ENCODE measurements at regions not wholly inside any gene's neighbourhood (a gene's known extent, or its start where the extent isn't known, plus 50 kb on each side); places are given as distances from the start of the nearest gene placed in this dataset.

DNA sequence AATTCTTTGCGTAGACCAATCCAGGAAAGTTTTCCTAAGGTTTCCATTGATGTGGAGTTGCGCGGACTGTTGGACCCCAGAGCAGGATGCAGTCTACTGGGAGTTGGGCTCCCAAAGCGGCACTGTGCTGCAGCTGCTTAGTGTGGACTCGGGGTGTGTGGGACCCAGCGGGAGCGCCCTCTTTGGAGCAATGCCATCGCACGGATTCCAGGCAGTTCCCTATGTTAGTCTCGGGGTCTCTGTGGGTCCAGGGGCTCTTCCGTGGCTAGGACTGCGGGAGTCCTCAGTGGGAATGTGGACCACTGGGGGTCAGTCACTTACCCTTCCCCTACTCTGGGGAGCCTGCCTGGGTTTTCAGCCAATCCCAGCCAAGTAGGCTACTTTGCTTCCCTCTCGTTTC is 151.7 kb upstream of the OLIG3 start:
- RAD21 ChIA-PET (ENCODE audit: unreplicated experiment) = interaction anchor here (1.0 to 1.2 kb wide), 3 partner anchors 11 to 551 kb away, joined by 3 to 5 read pairs (median 4); no protein-coding TSS in a partner anchor
- FAIRE-seq = no peak
- Histone ChIP-seq H3K36me3 (ENCODE audit: control insufficient read depth in 2 of 2, insufficient read depth in 2 of 2, low read length in 1 of 2) (no peaks in the 10 kb centered on the region), H3K4me1 (ENCODE audit: control insufficient read depth, insufficient read depth, low read length) (peaks cover 6% of the 10 kb centered on the region), H3K27ac (ENCODE audit: control insufficient read depth, insufficient read depth) (no peak overlapping the region), H3K27me3 (replicated peaks in 1 of 2; ENCODE audit: control insufficient read depth in 2 of 2, insufficient read depth in 2 of 2, low read length in 1 of 2) (no peaks in the 10 kb centered on the region), H3K9ac (ENCODE audit: control insufficient read depth, insufficient read depth, low read length) (no peak overlapping the region), H3K4me3 (no peak overlapping the region), H3K4me2 (ENCODE audit: control insufficient read depth, insufficient read depth) (no peak overlapping the region), H3K9me3 (replicated peaks; ENCODE audit: control insufficient read depth, insufficient read depth, low read length) (no peaks in the 10 kb centered on the region), H2AFZ (ENCODE audit: control insufficient read depth, low read depth, low read length) (no peak overlapping the region), H3K79me2 (ENCODE audit: control insufficient read depth, insufficient read depth, low read length) (no peaks in the 10 kb centered on the region), H4K20me1 (ENCODE audit: control insufficient read depth, insufficient read depth) (no peaks in the 10 kb centered on the region)
- intact Hi-C loops (cut with micrococcal nuclease; ENCODE audit: unreplicated experiment) (no loop called here), in situ Hi-C loops (cut with MboI) (no loop called here)
- no peak for DNase-seq (ENCODE audit: low read depth, low spot score)
- 92% methylated on average over 13 of the region's 13 CpGs for WGBS (ENCODE audit: insufficient coverage, insufficient replicate concordance, low lambda C conversion rate, missing lambda C conversion rate)
- no TSS peak for BruUV-seq (replicated peaks)
- no peak for TF ChIP-seq SIN3A (IDR thresholded peaks at IDR 0.05; ENCODE audit: low read depth, low read length)
- TF ChIP-seq MLLT1 (IDR thresholded peaks at IDR 0.05) = no peak
- TF ChIP-seq NFIC (IDR thresholded peaks at IDR 0.05; ENCODE audit: low read depth, low read length) = no peak
- TF ChIP-seq KAT2A (conservative IDR thresholded peaks at IDR 0.05; ENCODE audit: control insufficient read depth, low read depth, low read length) = no peak
- TF ChIP-seq PAX8 (IDR thresholded peaks at IDR 0.05) = no peak
- no peak for TF ChIP-seq CHD4 (IDR thresholded peaks at IDR 0.05)
- TF ChIP-seq E4F1 (IDR thresholded peaks at IDR 0.05; ENCODE audit: borderline replicate concordance, partially characterized antibody) = no peak
- TF ChIP-seq MYB (IDR thresholded peaks at IDR 0.05; ENCODE audit: borderline replicate concordance, low read depth, low read length) = no peak
- TF ChIP-seq TCF3 (IDR thresholded peaks at IDR 0.05; ENCODE audit: borderline replicate concordance, insufficient read depth, low read depth, low read length) = no peak
- TF ChIP-seq ZNF622 (IDR thresholded peaks at IDR 0.05) = no peak
- SMC1A ChIA-PET (ENCODE audit: uncharacterized antibody, unreplicated experiment) = interaction anchor here (0.6 to 2.0 kb wide), 7 partner anchors 11 to 569 kb away, joined by 3 to 10 read pairs (median 4); no protein-coding TSS in a partner anchor
- no peak for ATAC-seq
- POLR2A ChIA-PET = interaction anchor here (1.4 kb wide), 1 partner anchor 13 kb away, joined by 5 read pairs; no protein-coding TSS in a partner anchor
- CTCF ChIA-PET = interaction anchor here (0.7 to 1.2 kb wide), 2 partner anchors 10 to 14 kb away, joined by 3 to 4 read pairs; no protein-coding TSS in a partner anchor
